Mesenchymal stem cell (in vitro differentiated cells and primary cell): ENCODE measurements at regions not wholly inside any gene's neighbourhood (a gene's known extent, or its start where the extent isn't known, plus 50 kb on each side); places are given as distances from the start of the nearest gene placed in this dataset.
A peak's percentile ranks its signal among the peaks of the same experiment; 100 is the strongest.

Source experiments
- DNase-seq: peaks from one replicate; pipeline ENCODE4 v3.0.0-alpha.2; 2013
- H2AFZ ChIP-seq: one replicate; pipeline ENCODE4 v1.6.1; 2013; ENCODE audit warnings: low read depth, mild to moderate bottlenecking, control low read depth, inconsistent platforms, low read length, moderate library complexity
- H2AK5ac ChIP-seq: 2 replicates; pipeline ENCODE4 v1.6.1; 2013; ENCODE audit warnings: low read length, moderate library complexity, mild to moderate bottlenecking, inconsistent platforms; ENCODE audit not compliant: severe bottlenecking
- H2BK120ac ChIP-seq: one replicate; pipeline ENCODE4 v1.6.1; 2013; ENCODE audit warnings: low read depth, mild to moderate bottlenecking, inconsistent platforms, low read length, moderate library complexity
- H2BK12ac ChIP-seq, 2 experiments: one replicate each; pipeline ENCODE4 v1.6.1; 2013; ENCODE audit warnings: inconsistent platforms in 2 of 2, low read length in 2 of 2, mild to moderate bottlenecking in 2 of 2, moderate library complexity in 2 of 2, control low read depth in 1 of 2
- H2BK15ac ChIP-seq: one replicate; pipeline ENCODE4 v1.6.1; 2013; ENCODE audit warnings: mild to moderate bottlenecking, low read depth, inconsistent platforms; ENCODE audit not compliant: poor library complexity, severe bottlenecking
- H2BK5ac ChIP-seq: 2 replicates; pipeline ENCODE4 v1.6.1; 2013; ENCODE audit warnings: low read depth, mild to moderate bottlenecking, low read length, control low read depth, inconsistent platforms; ENCODE audit not compliant: poor library complexity, severe bottlenecking
- H3K14ac ChIP-seq, 2 experiments: one replicate each; pipeline ENCODE4 v1.6.1; 2013; ENCODE audit warnings: inconsistent platforms in 2 of 2, low read length in 2 of 2, control low read depth in 1 of 2, mild to moderate bottlenecking in 1 of 2, moderate library complexity in 1 of 2
- H3K18ac ChIP-seq, 2 experiments: one replicate each; pipeline ENCODE4 v1.6.1; 2013; ENCODE audit warnings: inconsistent platforms in 2 of 2, low read length in 2 of 2, control low read depth in 1 of 2, low read depth in 1 of 2, mild to moderate bottlenecking in 1 of 2
- H3K23ac ChIP-seq, 2 experiments: one replicate each; pipeline ENCODE4 v1.6.1; 2013; ENCODE audit warnings: inconsistent platforms in 2 of 2, low read length in 2 of 2, mild to moderate bottlenecking in 2 of 2, moderate library complexity in 2 of 2, control low read depth in 1 of 2
- H3K27ac ChIP-seq: 2 replicates; pipeline ENCODE4 v1.5.1; 2013; ENCODE audit warnings: mild to moderate bottlenecking, moderate library complexity, low read length, control low read depth, inconsistent platforms; ENCODE audit not compliant: poor library complexity, severe bottlenecking
- H3K27me3 ChIP-seq, 2 experiments: 2 replicates each; pipeline versions ENCODE4 v1.6.1 to v1.7.0; 2013; ENCODE audit warnings: low read length in 2 of 2, mild to moderate bottlenecking in 2 of 2, moderate library complexity in 2 of 2, control low read depth in 1 of 2, inconsistent platforms in 1 of 2; ENCODE audit not compliant: control insufficient read depth in 1 of 2, insufficient read depth in 1 of 2
- H3K36me3 ChIP-seq, 2 experiments: 2 replicates each; pipeline versions ENCODE4 v1.6.1 to v1.7.0; 2013; ENCODE audit warnings: low read length in 2 of 2, control low read depth in 1 of 2, inconsistent platforms in 1 of 2, low read depth in 1 of 2, mild to moderate bottlenecking in 1 of 2; ENCODE audit not compliant: insufficient read depth in 2 of 2, control insufficient read depth in 1 of 2
- H3K4ac ChIP-seq, 2 experiments: one replicate each; pipeline ENCODE4 v1.6.1; 2013; ENCODE audit warnings: inconsistent platforms in 2 of 2, low read length in 2 of 2, mild to moderate bottlenecking in 2 of 2, moderate library complexity in 2 of 2, control low read depth in 1 of 2, low read depth in 1 of 2
- H3K4me1 ChIP-seq: 2 replicates; pipeline ENCODE4 v1.6.1; 2013; ENCODE audit warnings: low read depth, low read length, control low read depth; ENCODE audit not compliant: control insufficient read depth, insufficient read depth
- H3K4me2 ChIP-seq: 2 replicates; pipeline ENCODE4 v1.6.1; 2013; ENCODE audit warnings: low read length, mild to moderate bottlenecking, inconsistent platforms; ENCODE audit not compliant: poor library complexity, severe bottlenecking
- H3K4me3 ChIP-seq, 2 experiments: 2 replicates each; pipeline versions ENCODE4 v1.5.1 to v1.7.0; 2013; ENCODE audit warnings: low read length in 2 of 2, mild to moderate bottlenecking in 2 of 2, control low read depth in 1 of 2, low read depth in 1 of 2; ENCODE audit not compliant: insufficient read depth in 1 of 2
- H3K79me1 ChIP-seq: replicated peaks from 2 replicates; pipeline ENCODE4 v1.6.1; 2013; ENCODE audit warnings: mild to moderate bottlenecking, control low read depth, low read length, inconsistent platforms; ENCODE audit not compliant: poor library complexity, severe bottlenecking
- H3K9ac ChIP-seq: 2 replicates; pipeline ENCODE4 v1.7.0; 2013; ENCODE audit warnings: mild to moderate bottlenecking, low read length, moderate library complexity
- H3K9me3 ChIP-seq: 2 replicates; pipeline ENCODE4 v1.7.0; 2013; ENCODE audit warnings: mild to moderate bottlenecking, low read length; ENCODE audit not compliant: control insufficient read depth
- H4K8ac ChIP-seq: one replicate; pipeline ENCODE4 v1.6.1; 2013; ENCODE audit warnings: inconsistent platforms, mild to moderate bottlenecking, low read length, moderate library complexity
- H4K91ac ChIP-seq: one replicate; pipeline ENCODE4 v1.6.1; 2013; ENCODE audit warnings: mild to moderate bottlenecking, low read length, inconsistent platforms
- WGBS: methylation state at CpG from one replicate; pipeline ENCODE4 v1.1.7; 2013; ENCODE audit warnings: mixed read lengths; 5-methylcytosine and 5-hydroxymethylcytosine counted together

- H3K9me3 ChIP-seq, result peaks cover 23% of the 10 kb centered on the region
- no peak overlapping the region for H3K9ac ChIP-seq
- H3K4me3 ChIP-seq, result no peak overlapping the region
- no peak overlapping the region for H3K23ac ChIP-seq
- no peak overlapping the region for H3K4me2 ChIP-seq
- H2BK12ac ChIP-seq, result no peak overlapping the region
- no peak overlapping the region for H3K4ac ChIP-seq
- no peak overlapping the region for H3K27ac ChIP-seq
- H3K36me3 ChIP-seq, result no peaks in the 10 kb centered on the region
- H4K91ac ChIP-seq, result no peak overlapping the region
- H2BK120ac ChIP-seq, result no peak overlapping the region
- no peak overlapping the region for H2AK5ac ChIP-seq
- DNase-seq, result no peak
- no peak overlapping the region for H2AFZ ChIP-seq
- H3K14ac ChIP-seq, result no peak overlapping the region
- no peak overlapping the region for H2BK5ac ChIP-seq
- H3K79me1 ChIP-seq, result no peaks in the 10 kb centered on the region
- no peak overlapping the region for H3K18ac ChIP-seq
- H3K27me3 ChIP-seq, result no peaks in the 10 kb centered on the region
- 63% methylated on average over 3 of the region's 3 CpGs for WGBS
- H2BK15ac ChIP-seq, result no peak overlapping the region
- no peaks in the 10 kb centered on the region for H3K4me1 ChIP-seq
- no peak overlapping the region for H4K8ac ChIP-seq
Observed at GRCh38 chr1:69029649-69030048, 532.8 kb upstream of the DEPDC1 start.

GRCh38 chr1:69038379-69038778, 529.3 kb upstream of the LRRC7 start:
- no peak overlapping the region for H2AK5ac ChIP-seq
- no peaks in the 10 kb centered on the region for H3K27me3 ChIP-seq
- H2BK5ac ChIP-seq, result no peak overlapping the region
- H4K8ac ChIP-seq, result no peak overlapping the region
- H2BK120ac ChIP-seq, result no peak overlapping the region
- H3K27ac ChIP-seq, result no peak overlapping the region
- no peak overlapping the region for H3K14ac ChIP-seq
- no peak overlapping the region for H3K4me3 ChIP-seq
- H2BK15ac ChIP-seq, result no peak overlapping the region
- H3K79me1 ChIP-seq, result no peaks in the 10 kb centered on the region
- H3K4ac ChIP-seq, result no peak overlapping the region
- no peaks in the 10 kb centered on the region for H3K4me1 ChIP-seq
- H3K4me2 ChIP-seq, result no peak overlapping the region
- peak overlapping the region; percentile 11 for H4K91ac ChIP-seq
- peaks cover 28% of the 10 kb centered on the region for H3K9me3 ChIP-seq
- H3K18ac ChIP-seq, result no peak overlapping the region
- H2BK12ac ChIP-seq, result no peak overlapping the region
- no peak for DNase-seq
- no peak overlapping the region for H3K9ac ChIP-seq
- H3K23ac ChIP-seq, result no peak overlapping the region
- H3K36me3 ChIP-seq, result no peaks in the 10 kb centered on the region
- H2AFZ ChIP-seq, result no peak overlapping the region

- Histone ChIP-seq H2BK15ac (no peak overlapping the region), H2BK5ac (no peak overlapping the region), H2BK120ac (no peak overlapping the region), H2BK12ac (no peak overlapping the region), H2AK5ac (no peak overlapping the region), H3K14ac (no peak overlapping the region), H3K23ac (no peak overlapping the region), H3K4me1 (no peaks in the 10 kb centered on the region), H2AFZ (no peak overlapping the region), H3K27ac (no peak overlapping the region), H4K8ac (no peak overlapping the region), H3K36me3 (no peaks in the 10 kb centered on the region), H3K18ac (no peak overlapping the region), H4K91ac (no peak overlapping the region), H3K79me1 (no peaks in the 10 kb centered on the region), H3K4me3 (no peak overlapping the region), H3K4me2 (no peak overlapping the region), H3K4ac (no peak overlapping the region), H3K9me3 (peaks cover 9% of the 10 kb centered on the region), H3K9ac (no peak overlapping the region), H3K27me3 (no peaks in the 10 kb centered on the region)
- WGBS, result no CpG with 5 or more reads among the region's 1 CpG
- DNase-seq, result no peak
Observed at GRCh38 chr1:69045572-69045971, 522.1 kb upstream of the LRRC7 start.

GRCh38 chr1:69055194-69055593, 512.5 kb upstream of the LRRC7 start:
- Histone ChIP-seq H3K27ac (no peak overlapping the region), H2AK5ac (no peak overlapping the region), H3K4me3 (no peak overlapping the region), H2BK12ac (no peak overlapping the region), H3K4me1 (no peaks in the 10 kb centered on the region), H4K8ac (no peak overlapping the region), H3K79me1 (no peaks in the 10 kb centered on the region), H3K36me3 (no peaks in the 10 kb centered on the region), H2BK120ac (no peak overlapping the region), H3K18ac (no peak overlapping the region), H3K4me2 (no peak overlapping the region), H3K23ac (no peak overlapping the region), H3K9ac (no peak overlapping the region), H2BK15ac (no peak overlapping the region), H3K9me3 (no peaks in the 10 kb centered on the region), H2BK5ac (no peak overlapping the region), H2AFZ (no peak overlapping the region), H4K91ac (no peak overlapping the region), H3K4ac (peak overlapping the region in 1 of 2 experiments; percentile 37), H3K14ac (no peak overlapping the region), H3K27me3 (no peaks in the 10 kb centered on the region)
- no peak for DNase-seq
- 83% methylated on average over 2 of the region's 2 CpGs for WGBS
